ENCODE measurements at regions not wholly inside any gene's neighbourhood (a gene's known extent, or its start where the extent isn't known, plus 50 kb on each side); places are given as distances from the start of the nearest gene placed in this dataset.

DNA sequence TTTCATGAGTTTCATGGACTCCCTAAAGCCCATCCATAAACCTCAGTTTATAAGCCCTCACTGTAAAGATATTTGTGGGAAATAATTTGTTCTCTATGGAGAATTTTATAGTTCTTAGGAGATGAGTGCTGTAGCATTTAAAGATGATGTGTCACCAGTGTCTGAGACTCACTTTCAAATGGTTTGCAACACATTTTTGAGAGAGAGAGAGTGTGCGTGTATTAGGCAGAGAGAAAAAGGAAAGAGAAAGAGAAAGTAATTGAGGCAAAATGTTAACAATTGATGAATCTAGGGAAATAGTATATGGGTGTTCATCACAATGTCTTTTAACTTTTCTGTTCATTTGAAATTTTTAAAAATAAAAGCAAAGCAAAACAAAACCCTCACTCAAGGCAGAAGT is 479.0 kb downstream of the ZSWIM6 start:
- 78 to 89% methylated on average over 1 of the region's 1 CpG for WGBS, 2 donors
- Histone ChIP-seq H3K27ac (no peak overlapping the region), H3K4me1 (peaks cover 17% of the 10 kb centered on the region), H3K36me3 (replicated peaks in 1 of 2; ENCODE audit: insufficient read depth in 1 of 2, low read depth in 2 of 2) (no peaks in the 10 kb centered on the region), H3K27me3 (no peaks in the 10 kb centered on the region), H3K9me3 (no peaks in the 10 kb centered on the region), H3K4me3 (no peak overlapping the region)
- intact Hi-C loops (cut with DNase I), result no loop called here
- TF ChIP-seq, protein P1, sequence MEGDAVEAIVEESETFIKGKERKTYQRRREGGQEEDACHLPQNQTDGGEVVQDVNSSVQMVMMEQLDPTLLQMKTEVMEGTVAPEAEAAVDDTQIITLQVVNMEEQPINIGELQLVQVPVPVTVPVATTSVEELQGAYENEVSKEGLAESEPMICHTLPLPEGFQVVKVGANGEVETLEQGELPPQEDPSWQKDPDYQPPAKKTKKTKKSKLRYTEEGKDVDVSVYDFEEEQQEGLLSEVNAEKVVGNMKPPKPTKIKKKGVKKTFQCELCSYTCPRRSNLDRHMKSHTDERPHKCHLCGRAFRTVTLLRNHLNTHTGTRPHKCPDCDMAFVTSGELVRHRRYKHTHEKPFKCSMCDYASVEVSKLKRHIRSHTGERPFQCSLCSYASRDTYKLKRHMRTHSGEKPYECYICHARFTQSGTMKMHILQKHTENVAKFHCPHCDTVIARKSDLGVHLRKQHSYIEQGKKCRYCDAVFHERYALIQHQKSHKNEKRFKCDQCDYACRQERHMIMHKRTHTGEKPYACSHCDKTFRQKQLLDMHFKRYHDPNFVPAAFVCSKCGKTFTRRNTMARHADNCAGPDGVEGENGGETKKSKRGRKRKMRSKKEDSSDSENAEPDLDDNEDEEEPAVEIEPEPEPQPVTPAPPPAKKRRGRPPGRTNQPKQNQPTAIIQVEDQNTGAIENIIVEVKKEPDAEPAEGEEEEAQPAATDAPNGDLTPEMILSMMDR (IDR thresholded peaks at IDR 0.05), result no peak
- no peak for TF ChIP-seq POLR2A (IDR thresholded peaks at IDR 0.05)
- DNase-seq (no peak), ATAC-seq (no peak)

DNA sequence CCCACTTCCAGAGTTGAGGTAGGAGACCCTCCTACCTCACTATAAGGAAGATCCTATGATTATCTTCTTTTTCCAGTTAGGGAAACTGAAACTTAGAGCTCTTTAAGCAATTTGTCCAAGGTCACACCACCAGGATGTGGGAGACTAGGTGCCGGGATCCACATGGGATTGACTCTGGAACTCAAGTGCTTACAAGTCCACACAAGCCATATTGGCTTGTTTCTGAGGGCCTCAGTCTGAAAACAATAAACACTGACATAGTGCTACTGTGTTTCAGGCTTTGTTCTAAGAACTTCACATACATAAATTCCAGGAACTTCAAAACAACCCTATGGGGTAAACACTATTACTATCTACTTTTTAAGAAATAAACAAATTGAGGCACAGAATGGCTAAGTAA is 481.3 kb downstream of the ZSWIM6 start:
- no peaks in the 10 kb centered on the region for H3K36me3 ChIP-seq (replicated peaks in 1 of 2; ENCODE audit: insufficient read depth in 1 of 2, low read depth in 2 of 2)
- 88 to 92% methylated on average over 1 of the region's 1 CpG for WGBS, 2 donors
- no peak overlapping the region for H3K27ac ChIP-seq
- ATAC-seq, result no peak
- DNase-seq, result no peak
- no peaks in the 10 kb centered on the region for H3K9me3 ChIP-seq
- H3K27me3 ChIP-seq, result no peaks in the 10 kb centered on the region
- intact Hi-C loops (cut with DNase I), result no loop called here
- H3K4me1 ChIP-seq, result peaks cover 21% of the 10 kb centered on the region
- TF ChIP-seq POLR2A (IDR thresholded peaks at IDR 0.05), result no peak
- TF ChIP-seq, protein P1 (IDR thresholded peaks at IDR 0.05), result no peak
- no peak overlapping the region for H3K4me3 ChIP-seq

DNA sequence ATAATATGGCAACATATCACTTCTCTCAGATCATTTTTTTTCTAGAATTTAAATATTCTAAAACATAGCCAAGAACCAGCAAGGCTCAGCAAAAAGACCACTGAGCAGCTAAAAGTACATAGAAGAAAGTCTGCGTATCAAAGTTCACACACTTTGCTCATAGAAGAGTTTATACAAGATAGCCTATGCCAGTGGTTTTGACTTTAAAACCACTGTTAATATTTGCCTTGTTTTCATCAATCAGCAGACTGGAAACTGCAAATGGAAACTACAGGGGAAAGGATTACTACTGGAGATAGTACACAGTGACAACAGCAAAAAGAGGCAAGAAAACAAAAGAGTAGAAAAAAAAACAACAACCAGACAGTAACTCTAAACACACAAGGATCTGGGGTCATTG is 483.3 kb downstream of the ZSWIM6 start:
- peaks cover 21% of the 10 kb centered on the region for H3K4me1 ChIP-seq

DNA sequence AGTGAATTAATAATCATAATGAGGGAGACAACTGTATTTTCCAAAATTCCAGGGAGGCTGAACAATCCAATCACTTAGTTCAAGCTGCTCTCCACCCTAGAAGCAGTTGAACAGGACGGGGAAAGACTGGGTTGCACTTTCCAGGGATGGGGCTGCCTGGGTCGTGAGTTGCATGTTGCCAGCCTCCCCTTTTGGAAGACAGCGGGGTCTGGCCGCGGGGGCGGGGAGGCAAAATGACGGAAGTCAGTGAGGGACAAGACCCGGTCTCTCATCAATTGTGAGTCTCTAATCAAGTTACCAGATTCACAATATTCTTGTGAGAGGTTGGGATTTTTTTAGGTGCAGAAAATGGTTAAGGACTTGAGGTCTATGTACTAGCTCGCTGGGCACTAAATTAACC is 484.1 kb downstream of the ZSWIM6 start:
- Histone ChIP-seq H3K27me3 (no peaks in the 10 kb centered on the region), H3K4me1 (peaks cover 21% of the 10 kb centered on the region), H3K36me3 (replicated peaks in 1 of 2; ENCODE audit: insufficient read depth in 1 of 2, low read depth in 2 of 2) (no peaks in the 10 kb centered on the region), H3K4me3 (no peak overlapping the region), H3K27ac (no peak overlapping the region), H3K9me3 (no peaks in the 10 kb centered on the region)
- WGBS, 2 donors, result 82 to 91% methylated on average over 9 of the region's 9 CpGs
- intact Hi-C loops (cut with DNase I), result no loop called here
- no peak for DNase-seq
- no peak for TF ChIP-seq POLR2A (IDR thresholded peaks at IDR 0.05)
- TF ChIP-seq, protein P1 (IDR thresholded peaks at IDR 0.05), result no peak
- no peak for ATAC-seq

More for the DNA sequence above, 483.3 kb downstream of the ZSWIM6 start:
- TF ChIP-seq POLR2A (IDR thresholded peaks at IDR 0.05), result no peak
- TF ChIP-seq, protein P1 (IDR thresholded peaks at IDR 0.05), result no peak
- H3K9me3 ChIP-seq, result no peaks in the 10 kb centered on the region
- WGBS, 2 donors, result 33 to 34% methylated on average over 1 of the region's 1 CpG
- ATAC-seq (no peak), DNase-seq (no peak)
- intact Hi-C loops (cut with DNase I), result no loop called here
- H3K36me3 ChIP-seq (replicated peaks in 1 of 2; ENCODE audit: insufficient read depth in 1 of 2, low read depth in 2 of 2), result no peaks in the 10 kb centered on the region
- no peak overlapping the region for H3K27ac ChIP-seq
- H3K4me3 ChIP-seq, result no peak overlapping the region
- no peaks in the 10 kb centered on the region for H3K27me3 ChIP-seq

DNA sequence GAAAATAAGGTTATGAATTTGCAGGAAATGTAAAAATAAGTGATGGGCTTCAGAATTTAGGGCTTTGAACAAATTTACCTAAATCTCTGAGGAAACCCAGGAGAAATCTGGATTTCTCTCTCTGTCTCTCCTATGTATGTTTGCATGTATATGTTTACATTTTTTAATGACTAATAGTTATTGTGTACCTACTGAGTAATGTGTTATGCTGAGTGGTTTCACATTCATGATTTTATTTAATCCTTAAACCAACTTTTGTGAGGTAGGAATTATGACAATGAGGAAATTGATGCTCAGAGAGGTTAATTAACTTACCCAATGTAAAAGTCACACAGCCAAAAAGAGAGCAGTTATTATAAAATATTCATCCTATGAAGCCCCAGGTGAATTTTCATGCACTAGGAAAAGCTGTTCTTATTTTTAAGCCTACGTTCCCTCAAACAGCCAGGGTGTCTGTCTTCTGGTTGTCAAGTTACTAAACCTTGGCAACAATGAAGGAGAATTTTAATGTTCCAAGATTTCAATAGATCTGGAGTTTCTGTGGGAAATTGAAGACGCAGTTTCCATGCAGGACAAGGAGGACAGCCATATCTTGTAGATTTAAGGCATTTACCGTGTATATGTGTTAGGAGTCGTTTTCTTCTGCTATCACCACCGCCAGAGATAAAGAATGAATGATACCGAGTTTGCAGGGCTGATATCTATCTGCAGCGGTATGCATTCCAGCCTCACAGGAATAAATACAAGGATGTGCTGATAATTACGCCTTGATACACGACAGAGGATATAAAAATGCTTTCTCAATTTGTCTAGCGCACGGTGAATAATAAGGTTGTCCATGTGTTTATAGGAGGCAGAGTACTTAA is 484.8 kb downstream of the ZSWIM6 start:
- Histone ChIP-seq H3K36me3 (replicated peaks in 1 of 2; ENCODE audit: insufficient read depth in 1 of 2, low read depth in 2 of 2) (no peaks in the 10 kb centered on the region), H3K4me1 (peaks cover 21% of the 10 kb centered on the region), H3K27me3 (no peaks in the 10 kb centered on the region), H3K27ac (no peak overlapping the region), H3K4me3 (no peak overlapping the region), H3K9me3 (no peaks in the 10 kb centered on the region)
- intact Hi-C loops (cut with DNase I), result no loop called here
- no peak for TF ChIP-seq POLR2A (IDR thresholded peaks at IDR 0.05)
- TF ChIP-seq, protein P1 (IDR thresholded peaks at IDR 0.05), result no peak
- no peak for DNase-seq
- no peak for ATAC-seq
- WGBS, 2 donors, result 59 to 66% methylated on average over 11 of the region's 11 CpGs

All from body of pancreas (tissue), 4 donors.